ENCODE measurements at regions not wholly inside any gene's neighbourhood (a gene's known extent, or its start where the extent isn't known, plus 50 kb on each side); places are given as distances from the start of the nearest gene placed in this dataset.
"Not testable (repeated sequence)": the region's sequence is repeated elsewhere in the genome, so short reads cannot be mapped to it uniquely, and the experiment has no call there.

- DNase-seq (ENCODE audit: low read depth), result no peak
These were observed 319.6 kb downstream of the PTTG2 start for GRCh38 chr4:38279650-38280322.

GRCh38 chr4:38280323-38280706 lies 320.1 kb downstream of the PTTG2 start:
- DNase-seq (ENCODE audit: low read depth), result no peak

DNA sequence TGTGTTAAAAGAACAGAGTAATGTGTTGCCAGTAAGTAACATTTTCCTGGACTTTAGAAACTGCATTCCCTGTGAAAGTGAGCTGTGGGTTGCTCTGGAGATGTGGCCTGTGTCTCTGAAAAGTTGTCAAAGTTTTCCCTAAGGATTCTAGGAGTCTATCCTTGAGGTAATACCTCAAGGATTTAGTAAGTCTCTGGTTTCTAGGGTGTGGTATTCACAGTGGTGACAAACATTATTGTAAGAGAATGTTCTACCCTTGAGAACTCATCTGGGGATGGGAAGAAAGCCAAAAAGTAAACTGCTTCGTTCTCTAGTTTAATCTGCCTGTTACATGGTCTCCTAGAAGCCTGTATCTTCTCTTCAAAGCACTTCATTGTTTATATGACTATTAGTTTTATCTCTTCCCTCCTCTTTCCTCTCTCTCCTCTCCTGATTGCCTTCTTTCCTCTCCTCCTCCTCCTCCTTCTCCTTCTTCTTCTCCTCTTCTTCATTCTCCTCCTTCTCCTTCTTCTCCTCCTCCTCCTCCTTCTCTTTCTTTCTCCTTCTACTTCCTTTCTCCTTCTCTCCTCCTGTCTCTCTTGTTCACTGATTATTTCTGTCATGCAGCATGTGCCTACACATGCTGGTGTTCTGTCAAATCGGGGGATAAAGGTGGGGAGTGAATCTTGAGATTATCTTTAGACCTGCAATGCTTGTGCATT lies 321.3 kb downstream of the PTTG2 start:
- DNase-seq (ENCODE audit: low read depth), result no peak

DNA sequence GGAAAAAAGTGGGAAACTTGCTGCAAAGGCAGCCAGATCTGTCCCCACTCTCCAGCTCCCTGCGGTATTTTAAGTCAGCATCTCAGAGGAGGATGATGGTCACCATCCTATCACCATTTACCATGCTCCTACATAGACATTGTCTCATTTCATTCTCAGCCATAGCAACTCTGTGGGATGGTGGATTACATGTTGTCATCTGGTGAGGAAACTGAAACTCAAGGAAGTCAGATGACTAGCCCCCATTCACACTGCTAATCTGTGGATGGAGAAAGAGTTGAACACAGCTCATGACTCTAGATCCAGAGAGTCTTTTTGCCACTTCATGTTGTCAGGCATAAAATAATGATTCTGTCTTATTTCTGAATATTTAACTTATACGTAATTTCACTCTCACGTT lies 323.5 kb downstream of the PTTG2 start:
- DNase-seq (ENCODE audit: low read depth), result no peak

DNA sequence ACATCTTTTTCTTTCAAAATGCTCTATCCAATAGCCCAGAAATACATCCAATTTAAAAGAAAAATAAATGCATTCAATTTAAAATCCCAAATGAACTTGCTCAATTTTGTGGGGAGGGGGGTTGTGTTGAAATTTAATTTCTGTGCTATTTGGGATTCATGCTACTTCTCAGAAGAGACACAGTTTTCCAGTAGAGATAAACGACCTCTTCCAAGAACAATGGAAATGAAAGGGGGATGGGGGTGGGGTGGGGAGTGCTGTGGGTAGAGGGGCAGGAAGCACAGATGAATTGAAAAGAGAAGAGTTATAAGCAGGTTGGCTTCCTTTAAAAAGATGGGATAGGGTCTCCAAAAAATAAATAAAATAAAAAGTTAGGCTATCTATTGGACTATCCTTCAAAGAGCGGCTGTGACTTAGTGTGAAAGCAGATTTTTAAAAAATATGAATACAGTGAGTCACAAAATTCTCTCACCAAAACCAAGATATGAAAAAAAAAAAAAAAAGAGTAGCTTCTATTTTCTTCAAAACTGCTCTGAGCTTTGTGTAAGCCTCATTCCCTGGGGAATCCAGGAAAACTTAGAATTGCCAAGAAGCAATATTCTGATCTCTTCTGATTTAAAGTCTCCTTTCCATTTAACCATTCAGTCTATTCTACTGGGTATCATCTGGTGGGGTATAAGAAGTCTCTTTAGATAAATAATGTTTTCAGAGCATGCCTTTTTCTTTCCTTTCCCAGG lies 324.3 kb downstream of the PTTG2 start:
- DNase-seq (ENCODE audit: low read depth), result no peak

- no peak for DNase-seq (ENCODE audit: low read depth)
These were observed 327.1 kb downstream of the PTTG2 start for GRCh38 chr4:38287101-38287851.

GRCh38 chr4:38289553-38289952 lies 329.4 kb downstream of the PTTG2 start:
- DNase-seq (ENCODE audit: low read depth), result no peak

DNA sequence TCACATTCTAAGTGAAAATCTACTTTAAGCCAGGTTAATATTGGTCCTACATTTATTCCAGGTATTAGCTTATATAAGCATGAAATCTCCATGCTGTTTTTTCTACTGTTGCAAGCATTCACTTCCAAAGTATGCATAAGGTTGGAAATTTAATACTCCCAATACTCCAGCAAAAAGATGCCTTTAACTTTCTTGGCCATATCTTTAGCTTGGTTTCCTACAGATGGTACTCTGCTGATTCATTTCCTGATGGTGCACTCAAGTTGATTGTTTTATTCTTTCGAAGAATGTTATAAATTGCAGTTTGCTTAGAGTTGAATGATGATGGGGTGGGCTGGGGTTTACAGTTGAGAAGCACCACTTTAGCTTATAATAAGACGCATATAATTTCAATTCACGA lies 330.2 kb downstream of the PTTG2 start:
- DNase-seq (ENCODE audit: low read depth), result no peak

GRCh38 chr4:38290914-38291313 lies 330.7 kb downstream of the PTTG2 start:
- DNase-seq (ENCODE audit: low read depth), result no peak

DNA sequence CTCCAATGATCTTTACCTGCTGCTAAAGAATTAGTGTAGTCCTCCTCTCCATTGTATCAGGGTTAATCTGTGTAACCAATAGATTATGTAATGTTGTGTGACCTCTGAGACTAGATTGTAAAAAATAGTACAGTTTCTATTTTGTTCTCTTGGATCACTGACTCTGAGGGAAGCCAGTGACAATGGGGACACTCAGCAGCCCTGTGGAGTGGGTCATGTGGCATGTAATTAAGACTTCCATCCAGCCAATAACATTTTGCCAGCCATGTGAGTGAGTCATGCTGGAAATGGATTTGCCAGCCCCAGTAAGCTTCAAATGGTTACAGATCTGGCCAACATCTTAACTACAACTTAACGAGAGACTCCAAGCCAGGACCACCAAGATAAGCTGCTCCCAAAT lies 332.3 kb downstream of the PTTG2 start:
- no peak for DNase-seq (ENCODE audit: low read depth)

DNA sequence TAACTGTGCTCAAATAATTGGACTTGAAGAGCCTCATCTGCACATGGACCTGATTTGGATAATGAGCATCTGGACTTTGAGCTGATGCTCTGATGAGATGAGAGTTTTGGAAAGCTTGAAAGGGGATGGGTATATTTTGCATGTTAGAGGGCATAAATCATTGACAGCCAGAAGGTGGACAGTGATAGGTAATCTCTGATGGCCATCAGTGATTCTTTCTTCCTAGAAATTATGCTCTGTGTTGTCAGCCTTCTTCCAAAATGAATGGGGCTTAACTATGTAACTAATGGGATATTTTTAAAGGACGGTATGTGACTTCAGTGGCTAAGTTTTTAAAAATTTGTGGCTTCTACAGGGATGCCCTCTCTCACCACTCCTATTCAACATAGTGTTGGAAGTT lies 334.0 kb downstream of the PTTG2 start:
- no peak for DNase-seq (ENCODE audit: low read depth)

- DNase-seq (ENCODE audit: low read depth), result no peak
These were observed 336.9 kb downstream of the PTTG2 start for GRCh38 chr4:38297061-38297460.

- DNase-seq (ENCODE audit: low read depth), result no peak
These were observed 338.9 kb downstream of the PTTG2 start for GRCh38 chr4:38298868-38299713.

- DNase-seq (ENCODE audit: low read depth), result no peak
These were observed 342.7 kb downstream of the PTTG2 start for GRCh38 chr4:38302910-38303309.

- DNase-seq (ENCODE audit: low read depth), result not testable (repeated sequence)
These were observed 344.3 kb downstream of the PTTG2 start for GRCh38 chr4:38304460-38304859.

DNA sequence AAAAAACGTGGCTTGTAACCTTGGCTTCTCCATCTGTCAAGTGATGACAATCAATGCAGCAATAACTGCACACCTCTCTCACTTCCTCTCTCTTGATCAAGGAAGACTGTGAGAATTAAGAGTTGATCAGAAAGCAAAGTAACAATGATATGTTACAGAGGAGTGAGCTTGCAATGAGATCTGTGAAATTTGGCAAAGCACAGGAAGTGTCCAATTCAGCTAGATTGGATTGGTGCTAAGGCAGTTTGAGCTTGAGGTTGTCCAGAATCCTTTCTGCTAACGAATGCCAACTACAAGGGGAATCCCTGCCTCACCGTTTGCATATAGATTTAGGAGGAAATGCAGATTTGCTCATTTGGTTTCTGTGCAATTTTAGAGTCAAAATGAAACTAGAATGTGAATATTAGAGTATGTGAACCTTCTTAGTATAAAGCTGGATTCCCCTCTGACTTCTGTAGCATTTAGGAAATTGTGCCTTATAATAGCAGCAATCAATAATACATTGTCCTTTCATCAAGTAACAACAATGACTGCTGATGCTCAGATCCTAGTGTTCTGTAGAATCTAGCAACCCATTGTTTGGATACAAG lies 346.4 kb downstream of the PTTG2 start:
- no peak for DNase-seq (ENCODE audit: low read depth)

- DNase-seq (ENCODE audit: low read depth), result no peak
These were observed 348.6 kb downstream of the PTTG2 start for GRCh38 chr4:38308728-38309311.

DNA sequence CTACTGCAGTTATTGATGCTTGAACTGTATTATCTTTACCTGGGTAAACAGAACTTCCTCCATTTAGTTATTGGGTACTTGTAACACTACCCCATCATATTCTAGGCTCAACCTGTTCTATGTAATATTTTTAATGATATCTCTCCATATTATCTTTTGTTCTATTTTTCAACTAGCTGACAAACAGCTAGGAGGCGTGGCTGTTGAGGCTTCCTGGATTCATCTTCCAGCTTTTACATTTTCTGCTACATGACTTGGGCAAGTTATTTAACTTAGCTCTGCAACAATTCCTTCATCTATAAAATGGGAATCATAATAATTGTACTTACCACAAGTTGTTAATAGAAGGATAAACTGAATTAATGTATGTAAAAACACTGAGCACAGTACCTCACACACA lies 349.3 kb downstream of the PTTG2 start:
- no peak for DNase-seq (ENCODE audit: low read depth)

DNA sequence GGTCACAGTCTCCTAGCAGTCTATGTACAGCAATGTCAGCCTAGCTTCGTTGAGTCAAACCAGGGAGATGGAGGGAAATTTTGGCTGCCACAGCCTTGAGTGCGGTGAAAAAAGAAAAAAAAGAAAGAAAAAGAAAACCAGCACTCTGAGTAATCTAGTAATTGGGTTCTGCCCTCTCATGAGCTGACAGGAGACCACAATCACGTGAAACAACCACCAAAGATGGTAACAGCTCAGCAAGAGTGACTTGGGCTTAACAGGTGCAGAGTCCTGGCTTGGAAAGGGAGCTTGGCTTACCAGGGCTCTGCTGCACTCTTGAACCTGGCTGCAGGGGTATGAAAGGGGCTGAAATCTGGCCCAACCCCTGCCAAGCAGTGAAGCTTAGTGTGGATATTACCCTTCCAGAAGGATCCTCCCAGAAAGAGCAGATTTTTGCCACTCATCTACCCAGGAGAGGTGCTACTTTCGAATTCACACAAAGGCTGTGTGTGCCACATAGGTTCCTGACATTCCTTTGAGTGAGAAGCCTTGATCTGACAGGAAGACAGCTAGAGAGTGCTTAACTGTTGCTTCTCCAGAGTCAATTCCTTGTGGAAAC lies 350.3 kb downstream of the PTTG2 start:
- DNase-seq (ENCODE audit: low read depth), result peak; percentile 35

DNA sequence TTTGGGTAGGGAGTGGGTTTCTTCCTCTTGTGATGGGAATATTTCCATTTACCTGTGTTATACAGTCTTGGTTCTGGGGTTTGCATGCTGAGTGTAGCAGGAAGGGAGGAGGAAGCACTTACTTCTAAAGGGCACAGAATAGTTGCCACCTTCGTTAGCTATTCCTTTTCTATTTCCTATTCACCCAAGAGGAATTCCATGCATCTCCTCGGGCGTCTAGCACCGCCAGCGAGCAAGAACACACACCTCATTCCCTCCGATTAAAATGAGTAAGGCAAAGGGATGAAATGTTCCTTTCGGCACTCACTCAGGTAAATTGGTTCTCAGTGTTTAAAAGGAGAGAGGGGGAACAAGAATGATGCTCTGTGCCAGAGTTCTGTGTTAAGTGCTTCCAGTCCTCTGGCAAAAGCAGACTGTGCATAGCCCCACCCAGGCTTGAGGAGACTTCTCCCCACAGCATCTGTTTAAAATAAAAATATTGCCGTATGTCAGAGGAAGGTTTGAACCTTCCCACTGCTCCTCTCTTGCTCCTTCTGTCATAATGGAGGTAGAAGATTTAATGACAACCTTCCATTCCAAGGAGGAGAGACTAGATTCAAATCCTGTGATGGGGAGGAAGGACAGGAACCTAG lies 351.4 kb downstream of the PTTG2 start:
- no peak for DNase-seq (ENCODE audit: low read depth)

All from stimulated activated CD8-positive, alpha-beta memory T cell treated with anti-CD3 and anti-CD28 coated beads, Interleukin-7, amount 100 ng/mL, for 24 hours (primary cell).